Osteocyte (in vitro differentiated cells): ENCODE measurements at regions not wholly inside any gene's neighbourhood (a gene's known extent, or its start where the extent isn't known, plus 50 kb on each side); places are given as distances from the start of the nearest gene placed in this dataset.

ENCODE experiments used
- DNase-seq: peaks from one replicate; pipeline ENCODE4 v3.0.0; 2021; ENCODE audit warnings: mixed read lengths; ENCODE audit not compliant: unreplicated experiment; ENCODE audit errors: extremely low spot score
- H3K27ac Mint-ChIP-seq: one replicate; pipeline ENCODE4 v1.8.0; 2021; ENCODE audit warnings: mild to moderate bottlenecking, mixed read lengths; ENCODE audit not compliant: unreplicated experiment
- H3K27me3 Mint-ChIP-seq: one replicate; pipeline ENCODE4 v1.8.0; 2021; ENCODE audit warnings: mixed read lengths; ENCODE audit not compliant: unreplicated experiment
- H3K36me3 Mint-ChIP-seq: one replicate; pipeline ENCODE4 v1.8.0; 2021; ENCODE audit warnings: mixed read lengths; ENCODE audit not compliant: unreplicated experiment
- H3K4me1 Mint-ChIP-seq: one replicate; pipeline ENCODE4 v1.8.0; 2021; ENCODE audit warnings: mixed read lengths; ENCODE audit not compliant: unreplicated experiment
- H3K4me3 Mint-ChIP-seq: one replicate; pipeline ENCODE4 v1.8.0; 2021; ENCODE audit warnings: mild to moderate bottlenecking, moderate library complexity, mixed read lengths; ENCODE audit not compliant: unreplicated experiment
- H3K9me3 Mint-ChIP-seq: one replicate; pipeline ENCODE4 v1.8.0; 2021; ENCODE audit warnings: mixed read lengths; ENCODE audit not compliant: unreplicated experiment
- CTCF ChIP-seq: fragments of 200-600 bp; sonication (generic); IDR thresholded peaks from 2 replicates; pipeline ENCODE4 v1.5.0; 2021; ENCODE audit warnings: antibody characterized with exemption, mild to moderate bottlenecking, moderate library complexity

- Mint-ChIP-seq H3K27me3 (no peaks in the 10 kb centered on the region), H3K9me3 (no peaks in the 10 kb centered on the region), H3K4me3 (no peak overlapping the region), H3K4me1 (no peaks in the 10 kb centered on the region), H3K36me3 (no peaks in the 10 kb centered on the region), H3K27ac (no peak overlapping the region)
- DNase-seq = no peak
- no peak for TF ChIP-seq CTCF
Measured at GRCh38 chr6:150651808-150652470, 52.3 kb downstream of the PLEKHG1 start.

- Mint-ChIP-seq H3K9me3 (no peaks in the 10 kb centered on the region), H3K4me3 (no peak overlapping the region), H3K36me3 (no peaks in the 10 kb centered on the region), H3K27me3 (no peaks in the 10 kb centered on the region), H3K27ac (no peak overlapping the region), H3K4me1 (no peaks in the 10 kb centered on the region)
- no peak for TF ChIP-seq CTCF
- DNase-seq = no peak
Measured at GRCh38 chr6:150652848-150653613, 53.3 kb downstream of the PLEKHG1 start.

- H3K36me3 Mint-ChIP-seq = no peaks in the 10 kb centered on the region
- H3K27ac Mint-ChIP-seq = no peak overlapping the region
Measured at GRCh38 chr6:150654608-150655007, 54.9 kb downstream of the PLEKHG1 start.

GRCh38 chr6:150656156-150656555 is 56.5 kb downstream of the PLEKHG1 start:
- H3K27ac Mint-ChIP-seq = no peak overlapping the region
- H3K4me3 Mint-ChIP-seq = no peak overlapping the region
- no peaks in the 10 kb centered on the region for H3K36me3 Mint-ChIP-seq
- TF ChIP-seq CTCF = no peak
- no peak for DNase-seq
- H3K4me1 Mint-ChIP-seq = no peaks in the 10 kb centered on the region
- H3K9me3 Mint-ChIP-seq = no peaks in the 10 kb centered on the region
- H3K27me3 Mint-ChIP-seq = peaks cover 3% of the 10 kb centered on the region

More at GRCh38 chr6:150654608-150655007, 54.9 kb downstream of the PLEKHG1 start:
- Mint-ChIP-seq H3K4me1 (no peaks in the 10 kb centered on the region), H3K9me3 (no peaks in the 10 kb centered on the region), H3K27me3 (peaks cover under 1% of the 10 kb centered on the region), H3K4me3 (no peak overlapping the region)
- TF ChIP-seq CTCF = no peak
- DNase-seq = no peak

GRCh38 chr6:150658421-150658820 is 58.7 kb downstream of the PLEKHG1 start:
- no peak for DNase-seq
- Mint-ChIP-seq H3K27ac (no peak overlapping the region), H3K27me3 (peaks cover 3% of the 10 kb centered on the region), H3K4me1 (no peaks in the 10 kb centered on the region), H3K36me3 (no peaks in the 10 kb centered on the region), H3K9me3 (no peaks in the 10 kb centered on the region), H3K4me3 (no peak overlapping the region)
- TF ChIP-seq CTCF = no peak
